ENCODE measurements at regions not wholly inside any gene's neighbourhood (a gene's known extent, or its start where the extent isn't known, plus 50 kb on each side); places are given as distances from the start of the nearest gene placed in this dataset.

GRCh38 chr2:192438239-192438638 lies 243.5 kb upstream of the TMEFF2 start:
- no peak for TF ChIP-seq TCF12 (IDR thresholded peaks at IDR 0.05; ENCODE audit: low read depth)
- no peak for TF ChIP-seq EGR1 (IDR thresholded peaks at IDR 0.05)
- TF ChIP-seq YY1 (IDR thresholded peaks at IDR 0.05; ENCODE audit: low read depth) = no peak
- no peak for TF ChIP-seq TEAD4 (IDR thresholded peaks at IDR 0.05)
- TF ChIP-seq CEBPB (IDR thresholded peaks at IDR 0.05) = no peak
- no peak for TF ChIP-seq MAX (IDR thresholded peaks at IDR 0.05)
- no peak for TF ChIP-seq REST (IDR thresholded peaks at IDR 0.05; ENCODE audit: low read depth)
- TF ChIP-seq CREB1 (IDR thresholded peaks at IDR 0.05; ENCODE audit: low read depth) = no peak
- TF ChIP-seq EP300 (IDR thresholded peaks at IDR 0.05; ENCODE audit: borderline replicate concordance) = no peak
- no peak for TF ChIP-seq USF1 (IDR thresholded peaks at IDR 0.05)
- no peak for TF ChIP-seq TAF1 (IDR thresholded peaks at IDR 0.05; ENCODE audit: low read depth)
- TF ChIP-seq RAD21 (IDR thresholded peaks at IDR 0.05; ENCODE audit: low read depth) = no peak
- no peak for TF ChIP-seq ZBTB7A (IDR thresholded peaks at IDR 0.05; ENCODE audit: low read depth)
- no peak for TF ChIP-seq FOXM1 (IDR thresholded peaks at IDR 0.05; ENCODE audit: borderline replicate concordance, low read depth)
- TF ChIP-seq NFIC (IDR thresholded peaks at IDR 0.05) = no peak

GRCh38 chr2:192437653-192438052 lies 242.9 kb upstream of the TMEFF2 start:
- TF ChIP-seq RAD21 (IDR thresholded peaks at IDR 0.05; ENCODE audit: low read depth) (no peak), TEAD4 (IDR thresholded peaks at IDR 0.05) (peak; percentile 87)

GRCh38 chr2:192424243-192424642 lies 229.5 kb upstream of the TMEFF2 start:
- TF ChIP-seq RAD21 (IDR thresholded peaks at IDR 0.05; ENCODE audit: low read depth) (no peak), REST (IDR thresholded peaks at IDR 0.05; ENCODE audit: low read depth) (no peak), ZBTB7A (IDR thresholded peaks at IDR 0.05; ENCODE audit: low read depth) (no peak), MAX (IDR thresholded peaks at IDR 0.05) (no peak), CREB1 (IDR thresholded peaks at IDR 0.05; ENCODE audit: low read depth) (no peak), TCF12 (IDR thresholded peaks at IDR 0.05; ENCODE audit: low read depth) (no peak), USF1 (IDR thresholded peaks at IDR 0.05) (no peak), CEBPB (IDR thresholded peaks at IDR 0.05) (no peak), EGR1 (IDR thresholded peaks at IDR 0.05) (no peak), TEAD4 (IDR thresholded peaks at IDR 0.05) (no peak), EP300 (IDR thresholded peaks at IDR 0.05; ENCODE audit: borderline replicate concordance) (no peak), YY1 (IDR thresholded peaks at IDR 0.05; ENCODE audit: low read depth) (no peak), TAF1 (IDR thresholded peaks at IDR 0.05; ENCODE audit: low read depth) (no peak), FOXM1 (IDR thresholded peaks at IDR 0.05; ENCODE audit: borderline replicate concordance, low read depth) (no peak), NFIC (IDR thresholded peaks at IDR 0.05) (no peak)

GRCh38 chr2:192419786-192420185 lies 225.1 kb upstream of the TMEFF2 start:
- TF ChIP-seq TAF1 (IDR thresholded peaks at IDR 0.05; ENCODE audit: low read depth) = no peak
- TF ChIP-seq FOXM1 (IDR thresholded peaks at IDR 0.05; ENCODE audit: borderline replicate concordance, low read depth) = no peak
- TF ChIP-seq CEBPB (IDR thresholded peaks at IDR 0.05) = no peak
- TF ChIP-seq MAX (IDR thresholded peaks at IDR 0.05) = no peak
- TF ChIP-seq USF1 (IDR thresholded peaks at IDR 0.05) = no peak
- no peak for TF ChIP-seq ZBTB7A (IDR thresholded peaks at IDR 0.05; ENCODE audit: low read depth)
- TF ChIP-seq TEAD4 (IDR thresholded peaks at IDR 0.05) = no peak
- no peak for TF ChIP-seq TCF12 (IDR thresholded peaks at IDR 0.05; ENCODE audit: low read depth)
- no peak for TF ChIP-seq REST (IDR thresholded peaks at IDR 0.05; ENCODE audit: low read depth)
- no peak for TF ChIP-seq YY1 (IDR thresholded peaks at IDR 0.05; ENCODE audit: low read depth)
- no peak for TF ChIP-seq EP300 (IDR thresholded peaks at IDR 0.05; ENCODE audit: borderline replicate concordance)
- TF ChIP-seq CREB1 (IDR thresholded peaks at IDR 0.05; ENCODE audit: low read depth) = no peak
- no peak for TF ChIP-seq NFIC (IDR thresholded peaks at IDR 0.05)
- TF ChIP-seq RAD21 (IDR thresholded peaks at IDR 0.05; ENCODE audit: low read depth) = no peak
- TF ChIP-seq EGR1 (IDR thresholded peaks at IDR 0.05) = no peak
